Prostate gland (tissue), 2 donors: ENCODE measurements at regions not wholly inside any gene's neighbourhood (a gene's known extent, or its start where the extent isn't known, plus 50 kb on each side); places are given as distances from the start of the nearest gene placed in this dataset.

ENCODE experiments used
- DNase-seq: peaks from one replicate; pipeline ENCODE4 v3.0.0-alpha.2; 2019; ENCODE audit warnings: low spot score
- H3K27ac ChIP-seq, 2 donors: fragments of 200-600 bp; sonication (generic); 2 replicates each; pipeline ENCODE4 v1.5.1; 2017 to 2019
- H3K27me3 ChIP-seq: fragments of 200-600 bp; sonication (generic); replicated peaks from 2 replicates; pipeline ENCODE4 v1.5.1; 2019; ENCODE audit not compliant: insufficient read depth
- H3K36me3 ChIP-seq, 2 donors: fragments of 200-600 bp; sonication (generic); 1 replicate in 1 of 2; 2 replicates in 1 of 2; pipeline versions ENCODE4 v1.5.1 to v1.8.1; 2017 to 2019
- H3K4me1 ChIP-seq: fragments of 200-600 bp; sonication (generic); replicated peaks from 2 replicates; pipeline ENCODE4 v1.5.1; 2019
- H3K4me3 ChIP-seq, 2 donors: fragments of 200-600 bp; sonication (generic); 2 replicates each; pipeline ENCODE4 v1.5.1; 2017 to 2019
- H3K9me3 ChIP-seq: fragments of 200-600 bp; sonication (generic); 2 replicates; pipeline ENCODE4 v1.5.1; 2017
- CTCF ChIP-seq, 4 experiments: fragments of 200-600 bp in 2 of 4; fragments of 450-650 bp in 2 of 4; sonication (generic) in 2 of 4; IDR thresholded peaks; 1 replicate in 3 of 4; 2 replicates in 1 of 4; pipeline ENCODE4 v1.5.1; 2016 to 2019; ENCODE audit warnings: antibody characterized with exemption in 4 of 4, mild to moderate bottlenecking in 2 of 4, moderate library complexity in 2 of 4
- POLR2A ChIP-seq: fragments of 450-650 bp; IDR thresholded peaks from one replicate; pipeline ENCODE4 v1.6.1; 2016; ENCODE audit warnings: antibody characterized with exemption, mild to moderate bottlenecking
- POLR2AphosphoS5 ChIP-seq: sonication (generic); formaldehyde crosslinking; IDR thresholded peaks from one replicate; pipeline ENCODE4 v1.6.1; 2017; ENCODE audit warnings: antibody characterized with exemption
- WGBS: methylation state at CpG from one replicate; pipeline ENCODE4 v1.1.5; 2018; 5-methylcytosine and 5-hydroxymethylcytosine counted together
- intact Hi-C: fragments of 100-400 bp; cut with DNase I; formaldehyde crosslinking; loops from one replicate; pipeline ENCODE4 v1.14.2; 2022

GRCh38 chr5:84564321-84565075 is 179.8 kb upstream of the EDIL3 start:
- H3K4me3 ChIP-seq, result no peak overlapping the region
- H3K27ac ChIP-seq, result no peak overlapping the region
- no peaks in the 10 kb centered on the region for H3K4me1 ChIP-seq
- DNase-seq, result no peak
- H3K9me3 ChIP-seq, result no peaks in the 10 kb centered on the region
- TF ChIP-seq POLR2AphosphoS5, result no peak
- TF ChIP-seq CTCF (IDR thresholded peaks at IDR 0.05), result no peak
- TF ChIP-seq POLR2A, result no peak
- 55% methylated on average over 3 of the region's 3 CpGs for WGBS
- H3K36me3 ChIP-seq, result no peaks in the 10 kb centered on the region
- intact Hi-C loops, result no loop called here
- no peaks in the 10 kb centered on the region for H3K27me3 ChIP-seq

DNA sequence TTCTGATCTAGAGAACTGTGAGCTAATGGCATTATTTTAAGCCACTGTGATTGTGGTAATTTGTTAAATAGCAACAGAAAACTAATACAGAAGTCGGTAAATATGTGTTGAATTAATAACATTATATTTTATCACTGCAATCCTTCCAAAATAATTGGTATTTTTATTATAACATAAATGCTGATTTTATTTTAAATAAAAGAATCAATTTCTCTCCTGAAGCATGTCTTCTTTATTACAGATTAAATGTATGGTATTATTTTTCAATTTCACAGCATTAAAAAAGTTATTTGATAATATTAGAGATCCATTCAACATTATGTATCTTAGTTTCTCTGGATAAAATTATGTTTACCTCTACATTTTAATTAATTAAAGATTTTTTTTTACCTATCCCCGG is 165.5 kb upstream of the EDIL3 start:
- TF ChIP-seq CTCF (IDR thresholded peaks at IDR 0.05), result no peak
- TF ChIP-seq POLR2A, result no peak
- no peak for TF ChIP-seq POLR2AphosphoS5
- Histone ChIP-seq H3K36me3 (no peaks in the 10 kb centered on the region), H3K27me3 (no peaks in the 10 kb centered on the region), H3K4me1 (no peaks in the 10 kb centered on the region), H3K4me3 (no peak overlapping the region), H3K27ac (no peak overlapping the region), H3K9me3 (no peaks in the 10 kb centered on the region)
- intact Hi-C loops, result no loop called here
- no peak for DNase-seq
- WGBS, result 95% methylated on average over 2 of the region's 2 CpGs

- no peak overlapping the region for H3K4me3 ChIP-seq
- TF ChIP-seq POLR2A (no peak), POLR2AphosphoS5 (no peak)
- WGBS, result 78% methylated on average over 1 of the region's 1 CpG
- H3K27ac ChIP-seq, result no peak overlapping the region
- no peak for DNase-seq
- no peaks in the 10 kb centered on the region for H3K27me3 ChIP-seq
- H3K36me3 ChIP-seq, result no peaks in the 10 kb centered on the region
- intact Hi-C loops, result no loop called here
- H3K9me3 ChIP-seq, result no peaks in the 10 kb centered on the region
- no peaks in the 10 kb centered on the region for H3K4me1 ChIP-seq
These were observed 164.4 kb upstream of the EDIL3 start for GRCh38 chr5:84549054-84549453.

GRCh38 chr5:84546686-84547085 is 162.0 kb upstream of the EDIL3 start:
- intact Hi-C loops, result no loop called here
- TF ChIP-seq POLR2AphosphoS5 (no peak), CTCF (IDR thresholded peaks at IDR 0.05) (no peak), POLR2A (no peak)

DNA sequence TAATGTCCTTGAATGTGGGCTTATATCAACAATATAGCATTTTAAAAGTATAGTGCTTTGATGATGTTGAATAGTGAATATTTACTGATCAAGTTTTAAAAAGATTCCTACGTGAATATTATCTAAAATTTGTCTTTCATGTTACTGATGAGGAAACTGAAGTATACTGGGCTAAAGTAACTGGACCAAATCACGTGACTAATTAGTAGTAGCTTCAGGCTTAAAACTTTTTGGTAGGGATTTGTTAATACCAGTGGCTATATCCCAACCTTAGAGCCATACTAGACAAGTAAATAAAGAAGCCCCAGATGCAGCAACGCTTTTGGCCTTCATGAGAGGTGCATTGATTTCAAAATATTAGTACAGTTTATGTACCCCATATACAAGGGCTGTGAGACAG is 152.1 kb upstream of the EDIL3 start:
- intact Hi-C loops, result no loop called here
- H3K27me3 ChIP-seq, result no peaks in the 10 kb centered on the region
- TF ChIP-seq POLR2A (no peak), POLR2AphosphoS5 (no peak), CTCF (IDR thresholded peaks at IDR 0.05) (no peak)
- 82% methylated on average over 3 of the region's 3 CpGs for WGBS
- H3K9me3 ChIP-seq, result no peaks in the 10 kb centered on the region
- no peak overlapping the region for H3K4me3 ChIP-seq
- no peak for DNase-seq
- no peaks in the 10 kb centered on the region for H3K4me1 ChIP-seq
- no peaks in the 10 kb centered on the region for H3K36me3 ChIP-seq
- H3K27ac ChIP-seq, result no peak overlapping the region

More at GRCh38 chr5:84546686-84547085, 162.0 kb upstream of the EDIL3 start:
- no peaks in the 10 kb centered on the region for H3K36me3 ChIP-seq
- no peak for DNase-seq
- H3K9me3 ChIP-seq, result no peaks in the 10 kb centered on the region
- 94% methylated on average over 3 of the region's 3 CpGs for WGBS
- H3K4me1 ChIP-seq, result no peaks in the 10 kb centered on the region
- no peaks in the 10 kb centered on the region for H3K27me3 ChIP-seq
- H3K27ac ChIP-seq, result no peak overlapping the region
- H3K4me3 ChIP-seq, result no peak overlapping the region
